ENCODE measurements at regions not wholly inside any gene's neighbourhood (a gene's known extent, or its start where the extent isn't known, plus 50 kb on each side); places are given as distances from the start of the nearest gene placed in this dataset.

DNA sequence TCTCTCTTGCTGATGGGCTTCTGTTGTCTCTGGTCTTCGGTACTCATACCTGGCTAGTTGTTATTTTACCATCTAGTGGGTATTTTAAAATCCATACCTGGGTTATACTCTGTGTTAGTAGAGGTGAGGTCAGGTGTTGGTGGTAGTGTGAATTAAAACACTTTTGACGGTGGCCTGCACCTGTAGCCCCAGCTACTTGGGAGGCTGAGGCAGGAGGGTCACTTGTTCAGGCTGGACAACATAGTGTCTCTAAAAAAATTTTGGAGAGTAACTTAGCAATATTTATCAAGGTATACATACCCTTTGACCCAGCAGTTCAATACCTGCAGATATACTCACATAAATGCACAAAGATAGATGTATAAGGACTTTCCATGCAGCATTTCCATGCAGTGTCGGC is 55.4 kb downstream of the GSX1 start:
- no peak overlapping the region for H3K4me3 ChIP-seq
- no peaks in the 10 kb centered on the region for H3K36me3 ChIP-seq
- H3K27me3 ChIP-seq = peaks cover 0 to 1% (median 0%) of the 10 kb centered on the region in 3 donors
- no peak for ATAC-seq
- no peak for TF ChIP-seq POLR2A (IDR thresholded peaks at IDR 0.05)
- TF ChIP-seq, protein P1, sequence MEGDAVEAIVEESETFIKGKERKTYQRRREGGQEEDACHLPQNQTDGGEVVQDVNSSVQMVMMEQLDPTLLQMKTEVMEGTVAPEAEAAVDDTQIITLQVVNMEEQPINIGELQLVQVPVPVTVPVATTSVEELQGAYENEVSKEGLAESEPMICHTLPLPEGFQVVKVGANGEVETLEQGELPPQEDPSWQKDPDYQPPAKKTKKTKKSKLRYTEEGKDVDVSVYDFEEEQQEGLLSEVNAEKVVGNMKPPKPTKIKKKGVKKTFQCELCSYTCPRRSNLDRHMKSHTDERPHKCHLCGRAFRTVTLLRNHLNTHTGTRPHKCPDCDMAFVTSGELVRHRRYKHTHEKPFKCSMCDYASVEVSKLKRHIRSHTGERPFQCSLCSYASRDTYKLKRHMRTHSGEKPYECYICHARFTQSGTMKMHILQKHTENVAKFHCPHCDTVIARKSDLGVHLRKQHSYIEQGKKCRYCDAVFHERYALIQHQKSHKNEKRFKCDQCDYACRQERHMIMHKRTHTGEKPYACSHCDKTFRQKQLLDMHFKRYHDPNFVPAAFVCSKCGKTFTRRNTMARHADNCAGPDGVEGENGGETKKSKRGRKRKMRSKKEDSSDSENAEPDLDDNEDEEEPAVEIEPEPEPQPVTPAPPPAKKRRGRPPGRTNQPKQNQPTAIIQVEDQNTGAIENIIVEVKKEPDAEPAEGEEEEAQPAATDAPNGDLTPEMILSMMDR (IDR thresholded peaks at IDR 0.05 in 4 of 5, conservative IDR thresholded peaks at IDR 0.05 in 1 of 5) = no peak
- in situ Hi-C loops (cut with MboI; ENCODE audit: low sequenced_read_pairs in 4 of 4) (loop anchor here in 2 of 4 donors (25.0 kb wide), 2 partner anchors 140 to 860 kb away; partner anchors contain the start of gene URAD (in 1 of the 2)), intact Hi-C loops (cut with DNase I; ENCODE audit: low total_unique reads) (no loop called here)
- no peak overlapping the region for H3K27ac ChIP-seq
- H3K9me3 ChIP-seq = no peaks in the 10 kb centered on the region
- no peaks in the 10 kb centered on the region for H3K4me1 ChIP-seq
- DNase-seq = no peak

DNA sequence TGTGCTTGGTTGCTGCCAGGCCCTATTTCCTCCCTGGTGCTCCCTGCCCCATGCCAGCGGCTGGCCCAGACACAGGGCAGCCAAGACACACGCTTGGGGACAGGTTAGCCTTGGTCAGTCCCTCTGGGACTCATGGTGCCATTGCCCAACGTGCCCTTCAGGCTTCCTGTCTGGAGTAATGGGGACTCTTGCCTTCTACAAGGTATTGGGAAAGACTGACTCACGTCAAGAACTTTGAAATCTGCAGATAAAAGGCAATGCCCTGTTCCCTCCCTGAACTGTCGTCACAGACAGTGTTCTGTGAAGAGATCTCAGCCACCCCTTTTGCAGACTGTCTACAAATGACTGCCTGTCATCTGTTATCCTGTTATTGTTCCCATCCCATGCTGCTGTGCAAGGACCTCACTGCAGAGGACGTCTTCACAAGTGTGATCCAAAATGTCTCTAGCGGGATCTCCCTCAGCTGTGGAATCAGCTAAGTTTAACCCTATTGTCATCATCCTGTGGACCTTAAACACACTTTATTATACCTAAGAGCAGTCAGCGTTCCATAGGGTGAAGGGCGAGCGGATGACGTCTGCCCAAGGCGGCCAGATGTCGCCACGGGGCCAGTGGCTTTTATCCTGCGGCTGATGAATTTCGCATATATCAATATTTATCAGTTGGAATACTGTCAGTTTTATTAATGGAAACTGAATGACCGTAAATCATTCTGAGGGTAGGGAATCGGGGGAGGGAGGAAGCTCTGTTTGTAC is 59.0 kb downstream of the GSX1 start:
- no peak for DNase-seq
- TF ChIP-seq, protein P1 (IDR thresholded peaks at IDR 0.05 in 4 of 5, conservative IDR thresholded peaks at IDR 0.05 in 1 of 5) = no peak
- no peak for TF ChIP-seq POLR2A (IDR thresholded peaks at IDR 0.05)
- Histone ChIP-seq H3K27me3 (peaks cover 0 to 6% (median 0%) of the 10 kb centered on the region in 3 donors), H3K27ac (no peak overlapping the region), H3K4me3 (no peak overlapping the region), H3K4me1 (no peaks in the 10 kb centered on the region), H3K36me3 (no peaks in the 10 kb centered on the region), H3K9me3 (no peaks in the 10 kb centered on the region)
- no peak for ATAC-seq
- in situ Hi-C loops (cut with MboI; ENCODE audit: low sequenced_read_pairs in 4 of 4) (no loop called here), intact Hi-C loops (cut with DNase I; ENCODE audit: low total_unique reads) (no loop called here)

DNA sequence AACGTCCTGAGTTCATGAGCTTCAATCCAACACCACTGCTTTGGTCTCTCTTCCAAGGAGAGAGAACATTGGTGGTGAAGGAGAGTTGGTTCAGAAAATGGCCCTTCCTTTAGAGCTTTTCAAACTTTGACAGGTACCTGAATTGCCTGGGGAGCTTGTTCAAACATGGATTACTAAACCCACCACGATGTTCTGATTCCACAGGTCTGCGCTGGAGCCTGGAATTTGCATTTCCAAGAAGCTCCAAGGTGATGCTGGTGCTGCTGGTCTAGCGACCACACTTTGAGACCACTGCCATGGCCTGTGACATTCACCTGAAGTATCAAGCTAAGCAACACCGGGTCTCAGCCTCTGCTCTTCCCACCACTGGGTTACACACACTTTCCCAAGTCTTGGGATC is 60.2 kb downstream of the GSX1 start:
- Histone ChIP-seq H3K9me3 (no peaks in the 10 kb centered on the region), H3K4me1 (no peaks in the 10 kb centered on the region), H3K36me3 (no peaks in the 10 kb centered on the region), H3K27ac (no peak overlapping the region), H3K27me3 (peaks cover 0 to 8% (median 0%) of the 10 kb centered on the region in 3 donors), H3K4me3 (no peak overlapping the region)
- intact Hi-C loops (cut with DNase I; ENCODE audit: low total_unique reads) (no loop called here), in situ Hi-C loops (cut with MboI; ENCODE audit: low sequenced_read_pairs in 4 of 4) (no loop called here)
- DNase-seq = no peak
- no peak for ATAC-seq
- no peak for TF ChIP-seq POLR2A (IDR thresholded peaks at IDR 0.05)
- TF ChIP-seq, protein P1 (IDR thresholded peaks at IDR 0.05 in 4 of 5, conservative IDR thresholded peaks at IDR 0.05 in 1 of 5) = no peak

DNA sequence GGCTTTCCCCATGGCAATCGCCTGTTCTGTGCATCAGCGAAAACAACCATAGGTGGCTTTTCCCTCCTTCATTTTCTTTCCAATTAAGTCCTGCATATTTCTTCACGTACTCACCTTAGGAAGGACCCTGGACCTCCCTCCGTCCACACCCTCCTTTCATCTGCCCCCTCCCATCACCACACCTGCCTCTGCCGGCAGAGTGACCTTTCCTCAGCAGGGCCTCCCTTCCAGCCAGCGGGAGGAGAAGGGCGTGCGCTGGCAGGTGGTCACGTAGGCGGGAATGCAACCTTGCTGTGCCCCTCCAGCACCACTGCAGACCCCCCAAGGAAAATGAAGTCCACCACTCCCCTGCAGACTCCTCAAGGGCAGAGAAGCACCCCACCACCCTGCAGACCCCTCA is 61.1 kb downstream of the GSX1 start:
- Histone ChIP-seq H3K9me3 (no peaks in the 10 kb centered on the region), H3K27me3 (peaks cover 0 to 13% (median 0%) of the 10 kb centered on the region in 3 donors), H3K27ac (no peak overlapping the region), H3K36me3 (no peaks in the 10 kb centered on the region), H3K4me3 (no peak overlapping the region), H3K4me1 (no peaks in the 10 kb centered on the region)
- intact Hi-C loops (cut with DNase I; ENCODE audit: low total_unique reads) = no loop called here
- ATAC-seq = no peak
- DNase-seq = no peak
- in situ Hi-C loops (cut with MboI; ENCODE audit: low sequenced_read_pairs in 4 of 4) = no loop called here
- TF ChIP-seq POLR2A (IDR thresholded peaks at IDR 0.05) = no peak
- TF ChIP-seq, protein P1 (IDR thresholded peaks at IDR 0.05 in 4 of 5, conservative IDR thresholded peaks at IDR 0.05 in 1 of 5) = no peak
